ENCODE measurements at regions not wholly inside any gene's neighbourhood (a gene's known extent, or its start where the extent isn't known, plus 50 kb on each side); places are given as distances from the start of the nearest gene placed in this dataset.

DNA sequence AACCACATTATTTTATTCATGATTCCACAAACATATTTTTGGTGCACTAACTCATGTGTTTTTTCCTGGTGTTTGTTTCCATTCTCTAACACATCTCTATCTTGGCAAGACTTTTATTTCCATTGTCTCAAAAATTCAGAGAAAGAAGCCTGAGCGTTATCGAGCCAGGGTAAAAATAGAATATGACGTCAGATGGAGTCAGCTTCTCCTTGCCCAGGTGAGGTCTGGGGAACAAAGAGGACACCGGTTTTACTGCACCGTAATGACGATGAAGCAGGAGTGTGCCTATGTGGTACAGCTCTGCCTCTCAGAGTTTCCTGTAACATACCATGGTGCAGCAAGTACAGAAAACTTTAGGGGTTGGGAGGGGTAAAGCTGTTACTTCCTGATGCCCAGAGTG lies 661.6 kb downstream of the PLCL1 start:
- Histone ChIP-seq H3K27ac (ENCODE audit: extremely low read depth, low read depth, low read length) (no peak overlapping the region), H3K9me3 (ENCODE audit: control insufficient read depth, insufficient read depth, low read depth, low read length) (no peaks in the 10 kb centered on the region), H3K36me3 (ENCODE audit: control insufficient read depth in 2 of 2, insufficient read depth in 1 of 2, low read length in 2 of 2) (no peaks in the 10 kb centered on the region), H3K4me1 (ENCODE audit: control insufficient read depth, insufficient read depth, low read length) (no peaks in the 10 kb centered on the region), H3K4me3 (ENCODE audit: low read depth, low read length) (no peak overlapping the region)
- POLR2A ChIA-PET = no interaction called here
- TF ChIP-seq ZNF571 (tag by site-specific recombination; IDR thresholded peaks at IDR 0.05) (no peak), GLI4 (tag by site-specific recombination; IDR thresholded peaks at IDR 0.05) (no peak), SCRT2 (tag by site-specific recombination; IDR thresholded peaks at IDR 0.05) (no peak), GFI1B (tag by site-specific recombination; IDR thresholded peaks at IDR 0.05) (no peak), ZNF10 (tag by site-specific recombination; IDR thresholded peaks at IDR 0.05) (no peak), GLIS1 (tag by site-specific recombination; IDR thresholded peaks at IDR 0.05) (no peak), ZNF707 (tag by site-specific recombination; IDR thresholded peaks at IDR 0.05) (no peak)
- TF ChIP-seq, protein P1, sequence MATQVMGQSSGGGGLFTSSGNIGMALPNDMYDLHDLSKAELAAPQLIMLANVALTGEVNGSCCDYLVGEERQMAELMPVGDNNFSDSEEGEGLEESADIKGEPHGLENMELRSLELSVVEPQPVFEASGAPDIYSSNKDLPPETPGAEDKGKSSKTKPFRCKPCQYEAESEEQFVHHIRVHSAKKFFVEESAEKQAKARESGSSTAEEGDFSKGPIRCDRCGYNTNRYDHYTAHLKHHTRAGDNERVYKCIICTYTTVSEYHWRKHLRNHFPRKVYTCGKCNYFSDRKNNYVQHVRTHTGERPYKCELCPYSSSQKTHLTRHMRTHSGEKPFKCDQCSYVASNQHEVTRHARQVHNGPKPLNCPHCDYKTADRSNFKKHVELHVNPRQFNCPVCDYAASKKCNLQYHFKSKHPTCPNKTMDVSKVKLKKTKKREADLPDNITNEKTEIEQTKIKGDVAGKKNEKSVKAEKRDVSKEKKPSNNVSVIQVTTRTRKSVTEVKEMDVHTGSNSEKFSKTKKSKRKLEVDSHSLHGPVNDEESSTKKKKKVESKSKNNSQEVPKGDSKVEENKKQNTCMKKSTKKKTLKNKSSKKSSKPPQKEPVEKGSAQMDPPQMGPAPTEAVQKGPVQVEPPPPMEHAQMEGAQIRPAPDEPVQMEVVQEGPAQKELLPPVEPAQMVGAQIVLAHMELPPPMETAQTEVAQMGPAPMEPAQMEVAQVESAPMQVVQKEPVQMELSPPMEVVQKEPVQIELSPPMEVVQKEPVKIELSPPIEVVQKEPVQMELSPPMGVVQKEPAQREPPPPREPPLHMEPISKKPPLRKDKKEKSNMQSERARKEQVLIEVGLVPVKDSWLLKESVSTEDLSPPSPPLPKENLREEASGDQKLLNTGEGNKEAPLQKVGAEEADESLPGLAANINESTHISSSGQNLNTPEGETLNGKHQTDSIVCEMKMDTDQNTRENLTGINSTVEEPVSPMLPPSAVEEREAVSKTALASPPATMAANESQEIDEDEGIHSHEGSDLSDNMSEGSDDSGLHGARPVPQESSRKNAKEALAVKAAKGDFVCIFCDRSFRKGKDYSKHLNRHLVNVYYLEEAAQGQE (tag by site-specific recombination; IDR thresholded peaks at IDR 0.05) = no peak
- TF ChIP-seq, protein P2, sequence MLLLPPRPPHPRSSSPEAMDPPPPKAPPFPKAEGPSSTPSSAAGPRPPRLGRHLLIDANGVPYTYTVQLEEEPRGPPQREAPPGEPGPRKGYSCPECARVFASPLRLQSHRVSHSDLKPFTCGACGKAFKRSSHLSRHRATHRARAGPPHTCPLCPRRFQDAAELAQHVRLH (tag by site-specific recombination; IDR thresholded peaks at IDR 0.05) = no peak
- TF ChIP-seq, protein P3, sequence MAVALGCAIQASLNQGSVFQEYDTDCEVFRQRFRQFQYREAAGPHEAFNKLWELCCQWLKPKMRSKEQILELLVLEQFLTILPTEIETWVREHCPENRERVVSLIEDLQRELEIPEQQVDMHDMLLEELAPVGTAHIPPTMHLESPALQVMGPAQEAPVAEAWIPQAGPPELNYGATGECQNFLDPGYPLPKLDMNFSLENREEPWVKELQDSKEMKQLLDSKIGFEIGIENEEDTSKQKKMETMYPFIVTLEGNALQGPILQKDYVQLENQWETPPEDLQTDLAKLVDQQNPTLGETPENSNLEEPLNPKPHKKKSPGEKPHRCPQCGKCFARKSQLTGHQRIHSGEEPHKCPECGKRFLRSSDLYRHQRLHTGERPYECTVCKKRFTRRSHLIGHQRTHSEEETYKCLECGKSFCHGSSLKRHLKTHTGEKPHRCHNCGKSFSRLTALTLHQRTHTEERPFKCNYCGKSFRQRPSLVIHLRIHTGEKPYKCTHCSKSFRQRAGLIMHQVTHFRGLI (tag by site-specific recombination; IDR thresholded peaks at IDR 0.05) = no peak
- CTCF ChIA-PET = interaction anchor here (0.6 kb wide), 1 partner anchor 147 kb away, joined by 3 read pairs; no protein-coding TSS in a partner anchor

DNA sequence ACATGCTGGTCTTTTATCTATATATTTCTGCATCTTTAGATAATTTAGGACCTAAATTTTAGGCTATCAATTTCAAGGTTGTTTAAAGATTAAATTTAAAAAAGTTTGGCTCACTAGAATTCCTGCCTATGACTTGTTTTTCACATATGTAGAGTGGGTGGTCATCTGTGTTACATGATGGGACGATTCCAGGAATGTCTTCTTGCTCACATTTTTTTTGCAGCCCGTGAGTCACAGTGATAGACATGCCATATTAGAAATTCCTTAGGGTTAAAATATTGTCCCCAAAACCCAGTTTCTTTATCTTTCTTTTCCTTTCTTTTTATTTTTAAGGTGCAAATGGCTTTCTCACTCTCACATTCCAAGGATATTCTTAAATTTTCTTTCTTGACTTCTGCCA lies 652.0 kb downstream of the PLCL1 start:
- no peaks in the 10 kb centered on the region for H3K9me3 ChIP-seq (ENCODE audit: control insufficient read depth, insufficient read depth, low read depth, low read length)
- no peaks in the 10 kb centered on the region for H3K4me1 ChIP-seq (ENCODE audit: control insufficient read depth, insufficient read depth, low read length)
- CTCF ChIA-PET = no interaction called here
- no peak overlapping the region for H3K27ac ChIP-seq (ENCODE audit: extremely low read depth, low read depth, low read length)
- POLR2A ChIA-PET = no interaction called here
- no peaks in the 10 kb centered on the region for H3K36me3 ChIP-seq (ENCODE audit: control insufficient read depth in 2 of 2, insufficient read depth in 1 of 2, low read length in 2 of 2)
- TF ChIP-seq, protein P4, sequence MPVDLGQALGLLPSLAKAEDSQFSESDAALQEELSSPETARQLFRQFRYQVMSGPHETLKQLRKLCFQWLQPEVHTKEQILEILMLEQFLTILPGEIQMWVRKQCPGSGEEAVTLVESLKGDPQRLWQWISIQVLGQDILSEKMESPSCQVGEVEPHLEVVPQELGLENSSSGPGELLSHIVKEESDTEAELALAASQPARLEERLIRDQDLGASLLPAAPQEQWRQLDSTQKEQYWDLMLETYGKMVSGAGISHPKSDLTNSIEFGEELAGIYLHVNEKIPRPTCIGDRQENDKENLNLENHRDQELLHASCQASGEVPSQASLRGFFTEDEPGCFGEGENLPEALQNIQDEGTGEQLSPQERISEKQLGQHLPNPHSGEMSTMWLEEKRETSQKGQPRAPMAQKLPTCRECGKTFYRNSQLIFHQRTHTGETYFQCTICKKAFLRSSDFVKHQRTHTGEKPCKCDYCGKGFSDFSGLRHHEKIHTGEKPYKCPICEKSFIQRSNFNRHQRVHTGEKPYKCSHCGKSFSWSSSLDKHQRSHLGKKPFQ (tag by site-specific recombination; IDR thresholded peaks at IDR 0.05) = no peak
- TF ChIP-seq, protein P5, sequence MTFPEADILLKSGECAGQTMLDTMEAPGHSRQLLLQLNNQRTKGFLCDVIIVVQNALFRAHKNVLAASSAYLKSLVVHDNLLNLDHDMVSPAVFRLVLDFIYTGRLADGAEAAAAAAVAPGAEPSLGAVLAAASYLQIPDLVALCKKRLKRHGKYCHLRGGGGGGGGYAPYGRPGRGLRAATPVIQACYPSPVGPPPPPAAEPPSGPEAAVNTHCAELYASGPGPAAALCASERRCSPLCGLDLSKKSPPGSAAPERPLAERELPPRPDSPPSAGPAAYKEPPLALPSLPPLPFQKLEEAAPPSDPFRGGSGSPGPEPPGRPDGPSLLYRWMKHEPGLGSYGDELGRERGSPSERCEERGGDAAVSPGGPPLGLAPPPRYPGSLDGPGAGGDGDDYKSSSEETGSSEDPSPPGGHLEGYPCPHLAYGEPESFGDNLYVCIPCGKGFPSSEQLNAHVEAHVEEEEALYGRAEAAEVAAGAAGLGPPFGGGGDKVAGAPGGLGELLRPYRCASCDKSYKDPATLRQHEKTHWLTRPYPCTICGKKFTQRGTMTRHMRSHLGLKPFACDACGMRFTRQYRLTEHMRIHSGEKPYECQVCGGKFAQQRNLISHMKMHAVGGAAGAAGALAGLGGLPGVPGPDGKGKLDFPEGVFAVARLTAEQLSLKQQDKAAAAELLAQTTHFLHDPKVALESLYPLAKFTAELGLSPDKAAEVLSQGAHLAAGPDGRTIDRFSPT (tag by site-specific recombination; IDR thresholded peaks at IDR 0.05) = no peak
- TF ChIP-seq, protein P6, sequence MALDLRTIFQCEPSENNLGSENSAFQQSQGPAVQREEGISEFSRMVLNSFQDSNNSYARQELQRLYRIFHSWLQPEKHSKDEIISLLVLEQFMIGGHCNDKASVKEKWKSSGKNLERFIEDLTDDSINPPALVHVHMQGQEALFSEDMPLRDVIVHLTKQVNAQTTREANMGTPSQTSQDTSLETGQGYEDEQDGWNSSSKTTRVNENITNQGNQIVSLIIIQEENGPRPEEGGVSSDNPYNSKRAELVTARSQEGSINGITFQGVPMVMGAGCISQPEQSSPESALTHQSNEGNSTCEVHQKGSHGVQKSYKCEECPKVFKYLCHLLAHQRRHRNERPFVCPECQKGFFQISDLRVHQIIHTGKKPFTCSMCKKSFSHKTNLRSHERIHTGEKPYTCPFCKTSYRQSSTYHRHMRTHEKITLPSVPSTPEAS (tag by site-specific recombination; IDR thresholded peaks at IDR 0.05) = no peak
- TF ChIP-seq SP7 (tag by site-specific recombination; IDR thresholded peaks at IDR 0.05) = no peak
- TF ChIP-seq ZNF626 (tag by site-specific recombination; IDR thresholded peaks at IDR 0.05) = no peak
- TF ChIP-seq YY2 (tag by site-specific recombination; IDR thresholded peaks at IDR 0.05) = no peak
- TF ChIP-seq, protein P1 (tag by site-specific recombination; IDR thresholded peaks at IDR 0.05) = no peak
- no peak for TF ChIP-seq ZNF830 (tag by site-specific recombination; IDR thresholded peaks at IDR 0.05; ENCODE audit: low read depth)
- no peak for TF ChIP-seq ZNF677 (tag by site-specific recombination; IDR thresholded peaks at IDR 0.05)
- TF ChIP-seq SCRT2 (tag by site-specific recombination; IDR thresholded peaks at IDR 0.05) = no peak
- no peak for TF ChIP-seq ZNF785 (tag by site-specific recombination; IDR thresholded peaks at IDR 0.05)
- no peak overlapping the region for H3K4me3 ChIP-seq (ENCODE audit: low read depth, low read length)
